IMR-90 (cell line): ENCODE measurements at regions not wholly inside any gene's neighbourhood (a gene's known extent, or its start where the extent isn't known, plus 50 kb on each side); places are given as distances from the start of the nearest gene placed in this dataset.

ENCODE experiments used
- CEBPB ChIP-seq: IDR thresholded peaks from 2 replicates; pipeline ENCODE4 v1.6.1; 2012; ENCODE audit warnings: low read depth, low read length, improper control_type of control experiment
- CHD1 ChIP-seq: IDR thresholded peaks from 2 replicates; pipeline ENCODE4 v1.6.1; 2012; ENCODE audit warnings: low read depth, low read length, improper control_type of control experiment
- CTCF ChIP-seq: conservative IDR thresholded peaks from 2 replicates; pipeline ENCODE4 v1.5.1; 2012; ENCODE audit warnings: mild to moderate bottlenecking, low read depth, low read length, improper control_type of control experiment
- FOS ChIP-seq: fragments of 150-350 bp; IDR thresholded peaks from 2 replicates; pipeline ENCODE4 v1.6.1; 2016; ENCODE audit warnings: low read depth, low read length
- NFE2L2 ChIP-seq: fragments of 150-350 bp; IDR thresholded peaks from 2 replicates; pipeline ENCODE4 v1.6.1; 2016; ENCODE audit warnings: low read depth, mild to moderate bottlenecking, low read length
- POLR2A ChIP-seq: IDR thresholded peaks from 2 replicates; pipeline ENCODE4 v1.6.1; 2012; ENCODE audit warnings: mild to moderate bottlenecking, low read depth, low read length
- RAD21 ChIP-seq: IDR thresholded peaks from 2 replicates; pipeline ENCODE4 v1.6.1; 2012; ENCODE audit warnings: low read length, improper control_type of control experiment
- RFX5 ChIP-seq: IDR thresholded peaks from 2 replicates; pipeline ENCODE4 v1.8.0; 2012; ENCODE audit warnings: low read depth, mild to moderate bottlenecking, low read length, moderate library complexity
- SMC3 ChIP-seq: fragments of 150-350 bp; IDR thresholded peaks from 2 replicates; pipeline ENCODE4 v1.6.1; 2016; ENCODE audit warnings: low read depth, mild to moderate bottlenecking, antibody characterized with exemption, low read length, moderate library complexity
- TF ChIP-seq, protein P1 (sequence below): fragments of 150-350 bp; IDR thresholded peaks from 2 replicates; pipeline ENCODE4 v1.6.1; 2016; ENCODE audit warnings: low read depth, mild to moderate bottlenecking, low read length, moderate library complexity, borderline replicate concordance

DNA sequence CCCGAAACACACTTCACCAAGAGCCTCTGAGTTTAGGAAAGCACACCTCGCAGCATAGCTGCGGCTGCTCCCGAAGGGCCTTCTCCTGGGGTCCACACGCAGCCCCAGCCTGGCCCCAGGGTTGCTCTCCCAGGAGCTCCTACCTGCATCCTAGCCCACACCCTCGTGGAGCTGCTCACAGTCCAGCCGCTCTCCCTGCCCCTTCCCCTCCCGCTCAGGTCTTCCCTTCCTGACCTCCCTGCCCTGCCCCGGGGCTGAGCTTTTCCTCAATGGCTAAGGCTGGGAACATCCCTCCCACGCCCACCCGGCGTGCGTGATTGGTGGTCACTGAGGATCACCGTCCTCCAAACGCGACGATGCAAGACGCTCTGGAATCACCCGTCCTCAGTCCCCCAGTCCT lies 205.8 kb downstream of the FNDC1 start:
- TF ChIP-seq RAD21: no peak
- no peak for TF ChIP-seq CTCF
- TF ChIP-seq NFE2L2: no peak
- no peak for TF ChIP-seq POLR2A
- TF ChIP-seq CHD1: no peak
- TF ChIP-seq, protein P1, sequence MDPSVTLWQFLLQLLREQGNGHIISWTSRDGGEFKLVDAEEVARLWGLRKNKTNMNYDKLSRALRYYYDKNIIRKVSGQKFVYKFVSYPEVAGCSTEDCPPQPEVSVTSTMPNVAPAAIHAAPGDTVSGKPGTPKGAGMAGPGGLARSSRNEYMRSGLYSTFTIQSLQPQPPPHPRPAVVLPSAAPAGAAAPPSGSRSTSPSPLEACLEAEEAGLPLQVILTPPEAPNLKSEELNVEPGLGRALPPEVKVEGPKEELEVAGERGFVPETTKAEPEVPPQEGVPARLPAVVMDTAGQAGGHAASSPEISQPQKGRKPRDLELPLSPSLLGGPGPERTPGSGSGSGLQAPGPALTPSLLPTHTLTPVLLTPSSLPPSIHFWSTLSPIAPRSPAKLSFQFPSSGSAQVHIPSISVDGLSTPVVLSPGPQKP: no peak
- TF ChIP-seq RFX5: no peak
- no peak for TF ChIP-seq CEBPB
- no peak for TF ChIP-seq FOS
- no peak for TF ChIP-seq SMC3
